Mesendoderm (in vitro differentiated cells): ENCODE measurements at regions not wholly inside any gene's neighbourhood (a gene's known extent, or its start where the extent isn't known, plus 50 kb on each side); places are given as distances from the start of the nearest gene placed in this dataset.

Experiments used
- DNase-seq: peaks from one replicate; pipeline ENCODE4 v3.0.0; 2013
- H2AK5ac ChIP-seq: 2 replicates; pipeline ENCODE4 v1.6.1; 2013; ENCODE audit warnings: low read length, inconsistent platforms
- H2BK120ac ChIP-seq: 2 replicates; pipeline ENCODE4 v1.6.1; 2013; ENCODE audit warnings: low read depth, mild to moderate bottlenecking, low read length, moderate library complexity, mixed read lengths
- H2BK15ac ChIP-seq: replicated peaks from 2 replicates; pipeline ENCODE4 v1.6.1; 2013; ENCODE audit warnings: low read depth, mild to moderate bottlenecking, moderate library complexity
- H2BK5ac ChIP-seq: 2 replicates; pipeline ENCODE4 v1.6.1; 2013; ENCODE audit warnings: low read length, inconsistent platforms
- H3K18ac ChIP-seq: 2 replicates; pipeline ENCODE4 v1.6.1; 2013; ENCODE audit warnings: mild to moderate bottlenecking, low read length, mixed read lengths
- H3K23ac ChIP-seq: one replicate; pipeline ENCODE4 v1.6.1; 2013; ENCODE audit warnings: low read length
- H3K27ac ChIP-seq: 2 replicates; pipeline ENCODE4 v1.5.1; 2013; ENCODE audit warnings: low read depth, mild to moderate bottlenecking, inconsistent platforms, low read length, moderate library complexity
- H3K27me3 ChIP-seq: 2 replicates; pipeline ENCODE4 v1.6.1; 2013; ENCODE audit warnings: low read length, control low read depth, mild to moderate bottlenecking, inconsistent platforms; ENCODE audit not compliant: insufficient read depth, poor library complexity
- H3K36me3 ChIP-seq: 2 replicates; pipeline ENCODE4 v1.6.1; 2013; ENCODE audit warnings: low read length, inconsistent platforms; ENCODE audit not compliant: control insufficient read depth, insufficient read depth
- H3K4ac ChIP-seq: one replicate; pipeline ENCODE4 v1.6.1; 2013; ENCODE audit warnings: low read depth, mild to moderate bottlenecking, low read length, moderate library complexity
- H3K4me1 ChIP-seq: 2 replicates; pipeline ENCODE4 v1.6.1; 2013; ENCODE audit warnings: low read depth, low read length, inconsistent platforms; ENCODE audit not compliant: control insufficient read depth
- H3K4me2 ChIP-seq: 2 replicates; pipeline ENCODE4 v1.6.1; 2013; ENCODE audit warnings: low read length
- H3K4me3 ChIP-seq: 2 replicates; pipeline ENCODE4 v1.5.1; 2013; ENCODE audit warnings: mild to moderate bottlenecking, low read length
- H3K56ac ChIP-seq: one replicate; pipeline ENCODE4 v1.6.1; 2013; ENCODE audit warnings: low read length
- H3K79me1 ChIP-seq: 2 replicates; pipeline ENCODE4 v1.6.1; 2013; ENCODE audit warnings: low read length, inconsistent platforms
- H3K79me2 ChIP-seq: 2 replicates; pipeline ENCODE4 v1.6.1; 2013; ENCODE audit warnings: mild to moderate bottlenecking, low read length; ENCODE audit not compliant: control insufficient read depth, insufficient read depth
- H3K9ac ChIP-seq: 2 replicates; pipeline ENCODE4 v1.6.1; 2013; ENCODE audit warnings: low read length, inconsistent platforms
- H4K5ac ChIP-seq: one replicate; pipeline ENCODE4 v1.6.1; 2013; ENCODE audit warnings: low read length
- H4K8ac ChIP-seq: one replicate; pipeline ENCODE4 v1.6.1; 2013; ENCODE audit warnings: low read depth, mild to moderate bottlenecking, control low read depth, low read length, moderate library complexity
- WGBS: extraction: QIAGEN DNeasy Blood & Tissue Kit; methylation state at CpG from one replicate; pipeline ENCODE4 v1.1.7; 2013; ENCODE audit warnings: low lambda C conversion rate, missing lambda C conversion rate; ENCODE audit not compliant: insufficient coverage; ENCODE audit errors: extremely low coverage; 5-methylcytosine and 5-hydroxymethylcytosine counted together

GRCh38 chr10:123519861-123520260 is 146.3 kb upstream of the GPR26 start:
- H2BK5ac ChIP-seq: no peak overlapping the region
- H4K8ac ChIP-seq: no peak overlapping the region
- H3K79me1 ChIP-seq: no peaks in the 10 kb centered on the region
- no peaks in the 10 kb centered on the region for H3K4me1 ChIP-seq
- H3K36me3 ChIP-seq: no peaks in the 10 kb centered on the region
- no peak overlapping the region for H2BK120ac ChIP-seq
- H2BK15ac ChIP-seq: no peak overlapping the region
- no peak overlapping the region for H4K5ac ChIP-seq
- H3K56ac ChIP-seq: no peak overlapping the region
- H3K4me2 ChIP-seq: no peak overlapping the region
- no peak for DNase-seq
- H3K79me2 ChIP-seq: no peaks in the 10 kb centered on the region
- no peak overlapping the region for H3K27ac ChIP-seq
- no CpG with 5 or more reads among the region's 6 CpGs for WGBS
- H3K27me3 ChIP-seq: no peaks in the 10 kb centered on the region
- H3K23ac ChIP-seq: no peak overlapping the region
- H3K4ac ChIP-seq: no peak overlapping the region
- no peak overlapping the region for H3K18ac ChIP-seq
- no peak overlapping the region for H2AK5ac ChIP-seq
- no peak overlapping the region for H3K9ac ChIP-seq
- no peak overlapping the region for H3K4me3 ChIP-seq

GRCh38 chr10:123521076-123521475 is 145.1 kb upstream of the GPR26 start:
- DNase-seq: no peak
- Histone ChIP-seq H3K4me1 (no peaks in the 10 kb centered on the region), H3K56ac (no peak overlapping the region), H2AK5ac (no peak overlapping the region), H3K23ac (no peak overlapping the region), H3K4ac (no peak overlapping the region), H3K4me3 (no peak overlapping the region), H3K4me2 (no peak overlapping the region), H3K79me1 (no peaks in the 10 kb centered on the region), H2BK15ac (no peak overlapping the region), H2BK5ac (no peak overlapping the region), H4K5ac (no peak overlapping the region), H3K27ac (no peak overlapping the region), H3K36me3 (no peaks in the 10 kb centered on the region), H2BK120ac (no peak overlapping the region), H3K9ac (no peak overlapping the region), H3K18ac (no peak overlapping the region), H4K8ac (no peak overlapping the region), H3K27me3 (no peaks in the 10 kb centered on the region), H3K79me2 (no peaks in the 10 kb centered on the region)
- no CpG with 5 or more reads among the region's 3 CpGs for WGBS

DNA sequence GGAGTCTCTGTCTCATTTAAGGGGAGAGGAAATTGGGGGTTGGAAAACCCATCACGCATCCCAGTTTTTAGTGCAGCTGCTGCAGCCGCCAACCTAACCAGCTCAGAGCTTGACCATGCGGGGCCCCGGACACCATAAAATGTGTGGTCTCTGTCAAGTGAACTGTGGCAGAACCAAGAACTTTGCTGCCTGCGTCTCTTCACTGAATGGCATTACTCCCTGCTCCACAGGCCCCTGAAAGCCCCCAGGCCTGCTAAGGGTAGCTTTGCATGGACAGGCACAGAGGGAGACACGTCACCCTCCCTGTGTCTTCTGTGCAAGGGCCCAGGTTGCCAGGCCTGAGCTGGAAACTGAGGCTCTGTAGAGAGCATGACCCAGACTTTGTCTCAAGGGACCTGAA is 144.6 kb upstream of the GPR26 start:
- no peak overlapping the region for H3K56ac ChIP-seq
- H3K4me1 ChIP-seq: no peaks in the 10 kb centered on the region
- no peaks in the 10 kb centered on the region for H3K27me3 ChIP-seq
- no peak overlapping the region for H3K4me2 ChIP-seq
- no peak overlapping the region for H2BK5ac ChIP-seq
- H2AK5ac ChIP-seq: no peak overlapping the region
- H3K27ac ChIP-seq: no peak overlapping the region
- no peak for DNase-seq
- H3K79me2 ChIP-seq: no peaks in the 10 kb centered on the region
- H2BK15ac ChIP-seq: no peak overlapping the region
- no peaks in the 10 kb centered on the region for H3K79me1 ChIP-seq
- no peak overlapping the region for H4K5ac ChIP-seq
- no peak overlapping the region for H3K23ac ChIP-seq
- no peak overlapping the region for H3K9ac ChIP-seq
- H2BK120ac ChIP-seq: no peak overlapping the region
- no peak overlapping the region for H3K18ac ChIP-seq
- H3K36me3 ChIP-seq: no peaks in the 10 kb centered on the region
- no peak overlapping the region for H4K8ac ChIP-seq
- H3K4ac ChIP-seq: no peak overlapping the region
- no CpG with 5 or more reads among the region's 6 CpGs for WGBS
- no peak overlapping the region for H3K4me3 ChIP-seq

DNA sequence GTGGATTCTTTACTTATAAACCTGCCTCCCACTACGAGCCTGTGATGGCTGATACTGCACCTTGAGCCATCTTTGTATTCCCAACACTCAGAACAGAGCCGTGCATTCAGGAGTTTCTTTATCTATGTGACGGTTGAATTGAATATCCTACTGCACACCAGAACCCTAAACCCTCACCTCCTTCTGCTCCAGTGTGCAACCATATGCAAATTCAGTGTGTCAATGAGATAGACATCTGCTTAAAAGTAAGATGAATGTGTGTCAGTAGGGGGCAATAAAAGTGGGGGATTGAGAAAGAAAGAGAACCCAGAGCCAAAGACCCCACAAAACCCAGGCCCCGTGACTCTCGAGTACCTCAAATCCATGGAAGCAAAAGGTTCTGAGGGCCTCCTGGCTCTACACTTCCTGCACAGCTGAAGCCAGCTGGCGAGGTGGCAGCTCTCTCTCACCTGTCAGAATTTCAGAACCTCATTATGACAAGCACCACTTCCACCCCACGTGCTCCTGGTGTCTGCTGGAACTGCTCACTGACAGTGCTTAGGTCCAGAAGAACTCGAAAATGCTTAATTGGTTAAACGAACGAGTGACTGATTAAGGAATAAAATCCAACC is 143.3 kb upstream of the GPR26 start:
- Histone ChIP-seq H3K4me2 (no peak overlapping the region), H2BK5ac (no peak overlapping the region), H3K4me3 (no peak overlapping the region), H2BK120ac (no peak overlapping the region), H2BK15ac (no peak overlapping the region), H3K56ac (no peak overlapping the region), H3K36me3 (no peaks in the 10 kb centered on the region), H3K27me3 (no peaks in the 10 kb centered on the region), H3K4ac (no peak overlapping the region), H3K9ac (no peak overlapping the region), H3K23ac (no peak overlapping the region), H3K18ac (no peak overlapping the region), H4K8ac (no peak overlapping the region), H3K79me1 (no peaks in the 10 kb centered on the region), H4K5ac (no peak overlapping the region), H3K4me1 (no peaks in the 10 kb centered on the region), H3K27ac (no peak overlapping the region), H3K79me2 (no peaks in the 10 kb centered on the region), H2AK5ac (no peak overlapping the region)
- no peak for DNase-seq
- WGBS: no CpG with 5 or more reads among the region's 10 CpGs

DNA sequence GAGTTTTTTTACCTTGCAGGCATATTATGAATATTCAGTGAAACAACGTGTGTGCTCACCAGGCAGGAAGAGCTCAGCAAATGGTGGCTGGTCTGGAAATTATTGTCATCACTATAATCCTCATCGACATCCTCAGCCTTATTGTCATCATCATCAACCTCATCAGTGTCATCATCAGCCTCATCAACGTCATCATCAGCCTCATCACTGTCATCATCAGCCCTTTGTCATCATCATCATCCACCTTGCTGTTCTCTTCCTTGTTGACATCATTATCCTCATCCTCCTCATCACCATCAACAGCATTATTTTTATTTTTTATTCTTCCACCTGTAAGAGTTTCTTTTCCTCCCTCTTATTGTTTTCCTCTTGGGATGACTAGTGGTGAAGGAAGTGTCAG is 142.3 kb upstream of the GPR26 start:
- Histone ChIP-seq H3K4me1 (no peaks in the 10 kb centered on the region), H2BK15ac (no peak overlapping the region), H4K5ac (no peak overlapping the region), H2BK5ac (no peak overlapping the region), H3K27ac (no peak overlapping the region), H3K79me2 (no peaks in the 10 kb centered on the region), H4K8ac (no peak overlapping the region), H3K56ac (no peak overlapping the region), H3K23ac (no peak overlapping the region), H2AK5ac (no peak overlapping the region), H3K79me1 (no peaks in the 10 kb centered on the region), H3K4ac (no peak overlapping the region), H3K9ac (no peak overlapping the region), H3K36me3 (no peaks in the 10 kb centered on the region), H3K4me2 (no peak overlapping the region), H3K18ac (no peak overlapping the region), H3K4me3 (no peak overlapping the region), H2BK120ac (no peak overlapping the region), H3K27me3 (no peaks in the 10 kb centered on the region)
- WGBS: no CpG with 5 or more reads among the region's 3 CpGs
- no peak for DNase-seq

DNA sequence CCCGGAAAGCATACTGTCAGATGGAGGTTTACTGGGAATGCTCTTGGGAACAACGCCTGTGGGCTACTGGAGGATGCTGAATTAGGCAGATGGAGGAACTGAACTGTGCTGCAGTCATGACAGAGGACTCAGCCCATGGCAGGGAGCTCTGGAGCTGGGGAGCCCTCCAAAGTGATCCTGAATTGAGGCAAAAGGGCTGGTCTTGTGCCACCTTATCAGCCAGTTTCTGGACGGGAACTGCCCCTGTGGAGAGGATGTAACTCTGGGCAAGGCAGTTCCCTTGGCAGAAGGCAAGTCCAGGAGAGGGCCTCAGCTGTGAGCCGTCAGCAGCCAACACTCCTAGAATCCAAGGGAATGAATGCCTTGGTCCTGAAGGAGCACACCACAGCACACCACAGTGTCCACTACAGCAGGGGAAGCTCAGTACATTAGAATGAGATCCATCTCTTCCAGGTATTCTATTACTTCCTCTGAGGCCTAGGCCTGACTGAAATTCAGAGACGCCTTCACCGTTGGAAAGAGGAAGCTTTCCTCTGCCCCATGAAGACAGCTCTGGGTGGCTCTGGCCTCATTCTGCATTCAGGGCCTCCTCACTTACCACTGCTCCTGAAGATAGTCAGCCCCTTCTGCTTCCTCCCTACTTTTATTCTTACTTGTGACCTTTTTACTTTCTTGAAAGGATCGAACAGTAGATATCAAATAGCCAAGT is 139.6 kb upstream of the GPR26 start:
- Histone ChIP-seq H3K27me3 (no peaks in the 10 kb centered on the region), H3K4ac (no peak overlapping the region), H4K5ac (no peak overlapping the region), H3K56ac (no peak overlapping the region), H3K4me3 (no peak overlapping the region), H4K8ac (no peak overlapping the region), H2AK5ac (no peak overlapping the region), H3K4me1 (no peaks in the 10 kb centered on the region), H3K79me2 (no peaks in the 10 kb centered on the region), H3K27ac (no peak overlapping the region), H2BK120ac (no peak overlapping the region), H2BK5ac (no peak overlapping the region), H3K79me1 (no peaks in the 10 kb centered on the region), H2BK15ac (no peak overlapping the region), H3K18ac (no peak overlapping the region), H3K23ac (no peak overlapping the region), H3K9ac (no peak overlapping the region), H3K4me2 (no peak overlapping the region), H3K36me3 (no peaks in the 10 kb centered on the region)
- no peak for DNase-seq
- WGBS: no CpG with 5 or more reads among the region's 7 CpGs
